Neural cell (in vitro differentiated cells): ENCODE measurements at regions not wholly inside any gene's neighbourhood (a gene's known extent, or its start where the extent isn't known, plus 50 kb on each side); places are given as distances from the start of the nearest gene placed in this dataset.

ENCODE experiments used
- H2AFZ ChIP-seq: fragments of 200-600, 300-800 bp; sonication (generic), shearing (Covaris generic); 2 replicates; pipeline ENCODE4 v1.6.0; 2014; ENCODE audit warnings: low read depth, mild to moderate bottlenecking, antibody characterized with exemption, low read length, moderate library complexity
- H3F3A ChIP-seq: fragments of 200-600 bp; shearing (Covaris generic); 2 replicates; pipeline ENCODE4 v1.6.1; 2016; ENCODE audit warnings: mild to moderate bottlenecking, moderate library complexity, mixed read lengths, antibody characterized with exemption, low read length; ENCODE audit not compliant: insufficient read depth, poor library complexity, severe bottlenecking
- H3K27ac ChIP-seq: fragments of 200-600, 300-800 bp; sonication (generic), shearing (Covaris generic); 2 replicates; pipeline ENCODE4 v1.5.1; 2014; ENCODE audit warnings: mild to moderate bottlenecking, low read length, moderate library complexity
- H3K27me3 ChIP-seq: fragments of 300-800, 200-600 bp; sonication (generic), shearing (Covaris generic); 2 replicates; pipeline ENCODE4 v1.6.0; 2014; ENCODE audit warnings: mild to moderate bottlenecking, low read depth, low read length, moderate library complexity; ENCODE audit not compliant: insufficient read depth
- H3K36me3 ChIP-seq: fragments of 300-800, 200-600 bp; sonication (generic), shearing (Covaris generic); 2 replicates; pipeline ENCODE4 v1.5.1; 2014; ENCODE audit warnings: mild to moderate bottlenecking, antibody characterized with exemption, low read length, moderate library complexity; ENCODE audit not compliant: insufficient read depth
- H3K4me2 ChIP-seq: fragments of 300-800, 200-600 bp; sonication (generic), shearing (Covaris generic); 2 replicates; pipeline ENCODE4 v1.6.0; 2014; ENCODE audit warnings: mild to moderate bottlenecking, low read length
- H3K4me3 ChIP-seq: fragments of 300-800, 200-600 bp; sonication (generic), shearing (Covaris generic); 2 replicates; pipeline ENCODE4 v1.5.1; 2014; ENCODE audit warnings: mild to moderate bottlenecking, low read length, moderate library complexity
- H3K79me2 ChIP-seq: fragments of 200-600 bp; shearing (Covaris generic); replicated peaks from 2 replicates; pipeline ENCODE4 v1.6.0; 2014; ENCODE audit warnings: mild to moderate bottlenecking, low read length, moderate library complexity; ENCODE audit not compliant: insufficient read depth
- H3K9ac ChIP-seq: fragments of 300-800, 200-600 bp; sonication (generic), shearing (Covaris generic); 2 replicates; pipeline ENCODE4 v1.6.1; 2016; ENCODE audit warnings: mild to moderate bottlenecking, low read length, mixed read lengths
- H3K9me2 ChIP-seq: fragments of 200-600 bp; shearing (Covaris generic); 2 replicates; pipeline ENCODE4 v1.6.1; 2016; ENCODE audit warnings: mild to moderate bottlenecking, low read length, mixed read lengths; ENCODE audit not compliant: insufficient read depth
- H3K9me3 ChIP-seq: fragments of 200-600, 300-800 bp; sonication (generic), shearing (Covaris generic); 2 replicates; pipeline ENCODE4 v1.6.1; 2016; ENCODE audit warnings: mild to moderate bottlenecking, mixed run types, low read length, moderate library complexity, mixed read lengths
- H4K20me1 ChIP-seq: fragments of 200-600 bp; shearing (Covaris generic); 2 replicates; pipeline ENCODE4 v1.6.1; 2016; ENCODE audit warnings: mild to moderate bottlenecking, mixed run types; ENCODE audit not compliant: insufficient read depth
- CTCF ChIP-seq: fragments of 450-650 bp; IDR thresholded peaks from 2 replicates; pipeline ENCODE4 v1.5.1; 2014; ENCODE audit warnings: antibody characterized with exemption, mild to moderate bottlenecking, moderate library complexity; ENCODE audit not compliant: poor library complexity, severe bottlenecking
- EP300 ChIP-seq: fragments of 450-650 bp; conservative IDR thresholded peaks from 2 replicates; pipeline ENCODE4 v1.6.1; 2014; ENCODE audit warnings: antibody characterized with exemption, mild to moderate bottlenecking, moderate library complexity; ENCODE audit not compliant: poor library complexity, severe bottlenecking
- EZH2 ChIP-seq: fragments of 200-600, 300-800 bp; shearing (Covaris generic), sonication (generic); IDR thresholded peaks from 2 replicates; pipeline ENCODE4 v1.6.1; 2014; ENCODE audit warnings: antibody characterized with exemption, low read length, borderline replicate concordance, mild to moderate bottlenecking; ENCODE audit not compliant: insufficient read depth, poor library complexity, severe bottlenecking
- MXI1 ChIP-seq: fragments of 450-650 bp; conservative IDR thresholded peaks from 2 replicates; pipeline ENCODE4 v1.6.1; 2014; ENCODE audit warnings: antibody characterized with exemption, mild to moderate bottlenecking; ENCODE audit not compliant: poor library complexity, severe bottlenecking
- POLR2AphosphoS5 ChIP-seq: IDR thresholded peaks from 2 replicates; pipeline ENCODE4 v1.6.1; 2012
- RAD21 ChIP-seq: fragments of 450-650 bp; conservative IDR thresholded peaks from 2 replicates; pipeline ENCODE4 v1.6.1; 2014; ENCODE audit warnings: antibody characterized with exemption, mild to moderate bottlenecking, moderate library complexity
- REST ChIP-seq: IDR thresholded peaks from 2 replicates; pipeline ENCODE4 v1.6.1; 2012; ENCODE audit warnings: borderline replicate concordance
- SMC3 ChIP-seq: fragments of 450-650 bp; conservative IDR thresholded peaks from 2 replicates; pipeline ENCODE4 v1.6.1; 2014; ENCODE audit warnings: antibody characterized with exemption, mild to moderate bottlenecking, moderate library complexity; ENCODE audit not compliant: poor library complexity
- TAF1 ChIP-seq: IDR thresholded peaks from 2 replicates; pipeline ENCODE4 v1.6.1; 2012; ENCODE audit warnings: low read depth

- no peaks in the 10 kb centered on the region for H3K79me2 ChIP-seq
- H3K27ac ChIP-seq: no peak overlapping the region
- H3K9ac ChIP-seq: no peak overlapping the region
- no peaks in the 10 kb centered on the region for H3K9me2 ChIP-seq
- H3K4me3 ChIP-seq: no peak overlapping the region
- no peaks in the 10 kb centered on the region for H3F3A ChIP-seq
- no peaks in the 10 kb centered on the region for H3K9me3 ChIP-seq
- H2AFZ ChIP-seq: no peak overlapping the region
- no peaks in the 10 kb centered on the region for H3K27me3 ChIP-seq
- H3K4me2 ChIP-seq: no peak overlapping the region
- H4K20me1 ChIP-seq: no peaks in the 10 kb centered on the region
- TF ChIP-seq EP300 (no peak), EZH2 (no peak), SMC3 (no peak), MXI1 (no peak), RAD21 (no peak), CTCF (no peak), TAF1 (no peak), REST (no peak), POLR2AphosphoS5 (no peak)
- H3K36me3 ChIP-seq: no peaks in the 10 kb centered on the region
Observed at GRCh38 chr12:19819231-19819630, 379.9 kb downstream of the AEBP2 start.

GRCh38 chr12:19822476-19822875 is 383.2 kb downstream of the AEBP2 start:
- Histone ChIP-seq H3K4me3 (no peak overlapping the region), H2AFZ (no peak overlapping the region), H3K4me2 (no peak overlapping the region)

More at GRCh38 chr12:19822476-19822875, 383.2 kb downstream of the AEBP2 start:
- no peak for TF ChIP-seq REST
- TF ChIP-seq MXI1: no peak
- no peak for TF ChIP-seq EP300
- TF ChIP-seq CTCF: no peak
- no peak for TF ChIP-seq TAF1
- no peak for TF ChIP-seq RAD21
- TF ChIP-seq POLR2AphosphoS5: no peak
- no peak for TF ChIP-seq SMC3
- no peak for TF ChIP-seq EZH2
- H4K20me1 ChIP-seq: no peaks in the 10 kb centered on the region
- no peaks in the 10 kb centered on the region for H3K79me2 ChIP-seq
- H3K9me3 ChIP-seq: no peaks in the 10 kb centered on the region
- H3K36me3 ChIP-seq: no peaks in the 10 kb centered on the region
- no peaks in the 10 kb centered on the region for H3F3A ChIP-seq
- no peaks in the 10 kb centered on the region for H3K27me3 ChIP-seq
- H3K9me2 ChIP-seq: no peaks in the 10 kb centered on the region
- no peak overlapping the region for H3K27ac ChIP-seq
- H3K9ac ChIP-seq: no peak overlapping the region
